GM21390 (cell line): ENCODE measurements at regions not wholly inside any gene's neighbourhood (a gene's known extent, or its start where the extent isn't known, plus 50 kb on each side); places are given as distances from the start of the nearest gene placed in this dataset.
"Not testable (repeated sequence)": the region's sequence is repeated elsewhere in the genome, so short reads cannot be mapped to it uniquely, and the experiment has no call there.

Experiments used
- ATAC-seq: cut with Tn5 transposase; IDR thresholded peaks from one replicate; pipeline ENCODE4 v1.9.1; 2021; ENCODE audit not compliant: unreplicated experiment

DNA sequence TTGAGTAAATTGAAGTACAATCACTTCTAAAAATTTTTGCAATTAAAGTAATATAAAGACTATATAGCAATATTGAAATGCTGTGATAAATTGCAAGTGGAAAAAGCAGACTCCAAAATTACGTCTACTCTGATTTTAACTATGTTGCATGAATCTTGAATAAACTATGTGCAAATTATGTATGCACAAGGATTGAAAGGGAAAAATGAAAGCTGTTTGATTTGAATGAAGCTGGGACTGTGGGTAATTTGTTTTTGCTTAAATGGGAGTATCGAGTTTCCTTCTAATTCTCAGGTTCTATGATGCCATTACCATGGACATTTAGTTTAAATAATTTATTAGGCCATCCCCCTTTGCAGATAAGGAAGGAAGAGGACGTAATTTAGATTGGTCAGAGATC is 198.7 kb upstream of the MYLIP start:
- no peak for ATAC-seq

DNA sequence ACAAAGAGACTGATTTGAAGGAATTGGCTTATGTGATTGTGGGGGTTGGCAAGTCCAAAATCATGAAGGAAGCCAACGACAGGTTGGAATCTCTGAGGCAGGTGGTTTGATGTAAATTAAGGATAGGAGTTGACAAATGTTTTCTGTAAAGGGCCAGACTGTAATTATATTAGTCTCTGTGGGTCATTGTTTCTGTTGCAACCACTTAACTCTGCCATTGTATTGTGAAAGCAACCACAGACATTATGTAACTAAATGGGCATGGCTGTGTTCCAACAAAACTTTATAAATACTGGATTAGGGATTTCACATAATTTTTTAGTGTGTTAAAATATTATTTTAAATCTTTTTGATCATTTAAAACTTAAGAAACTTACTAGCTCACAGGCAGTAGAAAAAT is 199.2 kb upstream of the MYLIP start:
- ATAC-seq: no peak

GRCh38 chr6:15927531-15928225 is 201.2 kb upstream of the MYLIP start:
- ATAC-seq: no peak

DNA sequence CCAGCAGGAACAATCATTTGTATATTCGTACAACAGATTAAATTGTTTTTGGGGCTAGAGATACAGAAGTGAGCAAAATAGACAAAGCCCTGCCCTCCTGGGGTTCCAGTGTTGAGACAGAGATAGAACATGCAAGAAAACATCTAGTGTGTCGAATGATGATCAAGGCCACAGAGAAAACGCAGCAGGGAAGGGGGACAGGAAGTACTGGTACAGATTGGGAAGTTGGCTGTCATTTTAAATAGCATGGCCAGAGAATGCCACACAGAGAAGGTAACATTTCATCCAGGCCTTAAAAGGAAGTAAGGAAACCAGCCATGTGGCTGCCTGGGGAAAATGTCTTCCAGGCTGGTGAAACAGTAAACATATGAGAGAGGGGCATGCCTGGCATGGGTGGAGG is 202.6 kb upstream of the MYLIP start:
- ATAC-seq: no peak

DNA sequence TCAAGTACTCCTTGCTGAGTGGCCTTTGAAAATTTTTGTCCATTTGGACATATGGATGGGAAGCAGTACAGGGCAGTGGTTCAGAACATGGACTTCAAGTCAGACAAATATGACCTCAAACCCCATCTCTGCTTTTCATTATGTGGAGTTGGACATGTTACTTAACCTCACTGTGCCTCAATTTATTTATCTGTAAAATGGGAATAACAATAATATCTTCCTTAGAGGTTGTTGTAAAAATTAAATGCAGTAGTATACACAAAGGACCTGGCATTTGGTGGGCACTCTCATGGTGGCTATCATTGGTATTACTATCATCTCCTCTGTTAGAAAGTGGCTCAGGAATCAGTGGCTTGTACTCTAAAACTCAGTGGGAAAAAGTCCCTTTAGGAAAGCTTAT is 204.0 kb upstream of the MYLIP start:
- no peak for ATAC-seq

DNA sequence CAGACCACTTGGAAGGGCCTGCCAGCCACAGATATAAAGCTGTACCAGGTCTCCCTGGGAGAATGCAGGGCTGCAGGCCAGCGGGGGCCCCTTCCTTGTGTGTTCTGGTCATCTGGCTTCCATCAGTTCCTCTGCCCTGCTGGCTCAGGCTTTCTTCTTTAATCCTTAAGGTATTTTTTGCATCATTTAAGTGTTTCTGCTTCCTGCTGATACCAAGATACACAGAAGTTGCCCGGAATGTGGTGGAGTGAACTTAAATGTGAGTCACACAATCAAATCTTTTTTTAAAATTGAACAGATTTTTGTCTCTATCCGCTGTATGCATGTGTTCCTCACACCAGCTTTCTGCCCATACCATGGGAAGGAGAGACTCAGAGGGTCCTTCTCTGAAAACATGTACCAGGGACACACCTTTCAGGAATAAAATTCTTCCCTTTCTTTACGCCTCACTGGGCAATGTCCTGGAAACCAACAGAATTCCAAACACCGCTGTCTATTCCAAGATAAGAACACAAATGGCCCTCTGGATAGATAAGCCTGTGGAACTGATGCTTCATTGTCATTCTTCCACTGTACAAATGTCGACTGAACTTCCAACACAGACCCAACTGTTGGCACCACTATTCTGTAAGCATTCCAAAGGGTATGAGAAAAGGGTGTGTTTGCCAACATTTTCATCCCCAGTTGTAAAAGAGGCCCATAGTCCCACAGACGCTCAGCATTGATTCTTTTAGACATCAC is 206.2 kb upstream of the MYLIP start:
- ATAC-seq: no peak

GRCh38 chr6:15921243-15921642 is 207.6 kb upstream of the MYLIP start:
- no peak for ATAC-seq

- ATAC-seq: no peak
Observed at GRCh38 chr6:15916581-15916980, 212.3 kb upstream of the MYLIP start.

DNA sequence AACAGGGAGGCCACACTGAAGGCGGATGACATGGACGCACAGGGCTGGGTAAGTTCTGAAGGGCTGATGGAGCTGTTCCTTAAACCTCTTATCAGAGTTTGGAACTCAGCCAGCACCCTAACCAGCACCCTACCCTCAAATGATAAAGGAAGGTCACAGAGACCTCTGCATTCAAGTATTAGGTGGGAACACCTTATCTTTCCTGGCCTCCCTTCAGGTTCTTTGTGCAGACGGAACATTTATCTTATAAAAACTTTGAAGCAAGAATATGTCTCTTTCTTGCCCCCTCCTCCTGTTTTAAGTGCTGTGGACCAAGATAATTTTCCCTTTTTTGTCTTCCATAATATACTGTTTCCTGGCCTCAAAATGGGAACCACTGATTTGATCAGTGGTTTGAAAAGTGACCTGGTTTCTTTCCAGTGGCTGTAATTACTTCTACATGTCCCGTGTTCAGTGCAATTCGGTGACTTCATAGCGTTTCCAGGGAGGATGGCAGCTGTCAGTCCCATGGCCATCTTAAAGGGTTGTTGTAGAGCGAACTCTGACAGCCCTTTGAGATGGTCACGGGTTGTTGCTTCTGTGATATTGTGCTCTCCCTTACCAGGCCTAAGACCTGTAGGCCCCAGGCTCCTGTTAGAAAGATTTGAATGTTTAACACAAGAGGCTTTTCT is 213.2 kb upstream of the MYLIP start:
- no peak for ATAC-seq

- ATAC-seq: no peak
Observed at GRCh38 chr6:15914553-15914952, 214.3 kb upstream of the MYLIP start.

DNA sequence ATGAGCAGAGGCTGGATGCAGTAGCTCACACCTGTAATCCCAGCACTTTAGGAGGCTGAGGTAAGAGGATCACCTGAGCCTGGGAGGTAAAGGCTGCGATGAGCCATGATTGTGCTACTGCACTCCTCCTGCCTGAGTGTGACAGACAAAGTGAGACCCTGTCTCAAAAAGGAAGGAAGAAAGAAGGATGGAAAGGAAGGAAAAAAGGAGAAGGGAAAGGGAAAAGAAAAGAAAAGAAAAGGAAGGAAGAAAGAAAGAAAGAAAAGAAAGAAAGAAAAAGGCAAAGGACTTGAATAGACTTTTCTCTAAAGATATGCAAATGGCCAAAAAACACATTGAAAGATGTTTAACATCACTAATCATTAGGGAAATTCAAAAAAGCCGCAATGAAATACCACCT is 215.3 kb upstream of the MYLIP start:
- no peak for ATAC-seq

- ATAC-seq: no peak
Observed at GRCh38 chr6:15912505-15913400, 216.1 kb upstream of the MYLIP start.

GRCh38 chr6:15911753-15912504 is 217.0 kb upstream of the MYLIP start:
- no peak for ATAC-seq

DNA sequence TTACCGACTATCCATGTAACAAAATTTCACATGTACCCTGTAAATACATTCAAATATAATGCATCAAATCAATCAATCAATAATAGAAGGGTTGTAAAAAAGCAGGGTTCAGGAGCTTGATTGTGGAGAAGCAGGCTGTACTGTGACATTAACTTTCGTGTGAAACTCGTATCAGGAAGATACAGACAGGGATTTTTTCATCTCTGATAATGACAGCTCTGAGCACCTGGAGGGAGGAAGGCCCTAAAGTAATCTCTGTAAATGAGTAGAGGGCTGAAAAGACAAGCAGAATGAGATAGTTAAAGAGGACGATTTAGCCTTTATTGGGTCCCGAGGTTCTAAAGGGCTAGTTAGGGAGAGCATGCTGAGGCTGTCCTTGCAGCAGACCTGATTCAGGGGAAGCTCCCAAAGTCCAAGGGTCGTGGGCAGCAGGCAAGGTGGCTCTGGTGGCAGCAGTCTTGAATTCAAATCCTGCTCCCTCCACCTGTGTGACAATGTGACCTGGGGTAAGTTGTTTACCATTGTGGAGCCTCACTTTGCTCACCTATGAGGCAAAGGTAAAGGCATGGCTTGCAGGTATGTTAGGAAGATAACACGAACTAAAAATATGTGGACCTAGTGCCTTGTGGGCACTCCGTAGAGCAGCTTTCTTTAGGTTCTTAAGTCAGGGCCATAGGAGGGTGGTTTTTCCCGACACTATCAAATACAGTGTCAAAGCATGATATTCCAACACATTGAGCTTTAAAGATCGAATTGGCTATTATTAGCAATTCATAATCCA is 219.4 kb upstream of the MYLIP start:
- no peak for ATAC-seq

DNA sequence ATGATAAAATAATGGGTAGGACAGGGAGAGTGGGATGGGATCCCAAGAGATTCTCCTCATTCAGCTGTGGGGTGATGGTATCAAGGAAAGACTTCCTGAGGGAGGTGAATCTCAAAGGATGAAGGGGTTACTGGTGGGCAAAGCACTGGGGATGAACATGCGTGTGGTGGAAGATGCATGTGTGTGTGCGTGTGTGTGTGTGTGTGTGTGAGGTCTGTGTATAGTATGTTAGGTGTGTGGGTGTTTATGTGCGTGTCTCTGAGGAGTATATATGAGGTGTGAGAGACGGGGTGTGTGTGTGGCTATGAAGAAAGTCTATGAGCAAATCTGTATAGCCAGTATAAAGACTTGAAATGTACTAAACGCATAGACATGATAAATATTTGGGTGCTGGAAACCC is 220.0 kb upstream of the MYLIP start:
- no peak for ATAC-seq

- no peak for ATAC-seq
Observed at GRCh38 chr6:15907914-15908518, 220.9 kb upstream of the MYLIP start.

- ATAC-seq: not testable (repeated sequence)
Observed at GRCh38 chr6:15907220-15907913, 221.5 kb upstream of the MYLIP start.

- ATAC-seq: no peak
Observed at GRCh38 chr6:15906420-15907016, 222.4 kb upstream of the MYLIP start.
